OCI-LY7 (cell line): ENCODE measurements at regions not wholly inside any gene's neighbourhood (a gene's known extent, or its start where the extent isn't known, plus 50 kb on each side); places are given as distances from the start of the nearest gene placed in this dataset.

Experiments used
- BruUV-seq: library from RNA; stranded (reverse); fragments of 400-500 nt; replicated peaks from 2 replicates; lab custom pipeline; 2021; lab: Mats Ljungman, UMichigan
- CTCF ChIA-PET: fragments of 300-600 bp; sonication (Branson Sonifier 250); formaldehyde crosslinking; loops from one replicate; lab custom pipeline; 2022; ENCODE audit warnings: antibody characterized with exemption; ENCODE audit not compliant: unreplicated experiment; lab: Charles Lee
- POLR2A ChIA-PET: fragments of 300-600 bp; sonication (Branson Sonifier 250); formaldehyde crosslinking; loops from one replicate; lab custom pipeline; 2022; ENCODE audit warnings: antibody characterized with exemption; lab: Charles Lee
- DNase-seq: peaks from one replicate; pipeline ENCODE4 v3.0.0-alpha.2; 2015; ENCODE audit warnings: low spot score
- H2AFZ ChIP-seq: fragments of 200-600 bp; sonication (generic), shearing (Covaris generic); 2 replicates; pipeline ENCODE4 v1.6.1; 2014; ENCODE audit warnings: mild to moderate bottlenecking, antibody characterized with exemption, low read length, moderate library complexity
- H3K27ac ChIP-seq: fragments of 200-600 bp; sonication (generic); 2 replicates; pipeline ENCODE4 v1.5.1; 2014; ENCODE audit warnings: mixed run types, low read depth, mild to moderate bottlenecking, moderate library complexity, low read length, inconsistent platforms; ENCODE audit not compliant: poor library complexity, severe bottlenecking
- H3K36me3 ChIP-seq: fragments of 200-600 bp; sonication (generic); 2 replicates; pipeline ENCODE4 v1.6.1; 2014; ENCODE audit warnings: mild to moderate bottlenecking, antibody characterized with exemption, low read length, moderate library complexity, mixed read lengths; ENCODE audit not compliant: insufficient read depth
- H3K4me1 ChIP-seq: fragments of 200-600 bp; sonication (generic); 2 replicates; pipeline ENCODE4 v1.5.1; 2014; ENCODE audit warnings: mild to moderate bottlenecking, low read length; ENCODE audit not compliant: insufficient read depth, poor library complexity, severe bottlenecking
- H3K4me2 ChIP-seq: fragments of 200-600 bp; sonication (generic); 2 replicates; pipeline ENCODE4 v1.6.1; 2014; ENCODE audit warnings: mild to moderate bottlenecking, low read length
- H3K4me3 ChIP-seq: fragments of 200-600 bp; sonication (generic); 2 replicates; pipeline ENCODE4 v1.5.1; 2014; ENCODE audit warnings: mild to moderate bottlenecking, low read depth, low read length; ENCODE audit not compliant: poor library complexity, severe bottlenecking
- H3K79me2 ChIP-seq: fragments of 200-600 bp; sonication (generic); 2 replicates; pipeline ENCODE4 v1.6.1; 2016; ENCODE audit warnings: low read depth, mild to moderate bottlenecking, low read length, moderate library complexity, mixed read lengths; ENCODE audit not compliant: insufficient read depth
- H3K9me2 ChIP-seq: fragments of 200-600 bp; sonication (generic); 2 replicates; pipeline ENCODE4 v1.6.1; 2016; ENCODE audit warnings: mild to moderate bottlenecking, low read length, mixed read lengths; ENCODE audit not compliant: insufficient read depth
- H3K9me3 ChIP-seq: fragments of 200-600 bp; sonication (generic); 2 replicates; pipeline ENCODE4 v1.6.1; 2014; ENCODE audit warnings: mild to moderate bottlenecking, mixed run types, low read length, mixed read lengths
- H4K20me1 ChIP-seq: fragments of 200-600 bp; sonication (generic); 2 replicates; pipeline ENCODE4 v1.6.1; 2014; ENCODE audit warnings: mild to moderate bottlenecking, antibody characterized with exemption, low read length, moderate library complexity, mixed read lengths; ENCODE audit not compliant: insufficient read depth
- CTCF ChIP-seq: fragments of 200-600 bp; sonication (generic); conservative IDR thresholded peaks from 2 replicates; pipeline ENCODE4 v1.5.1; 2014; ENCODE audit warnings: mild to moderate bottlenecking, antibody characterized with exemption, low read length, moderate library complexity, mixed read lengths
- EZH2phosphoT487 ChIP-seq: fragments of 200-600 bp; sonication (generic); IDR thresholded peaks from 2 replicates; pipeline ENCODE4 v1.6.1; 2018; ENCODE audit warnings: low read depth, borderline replicate concordance, mild to moderate bottlenecking, mixed run types, antibody characterized with exemption, low read length, moderate library complexity, mixed read lengths
- intact Hi-C: fragments of 100-400 bp; cut with micrococcal nuclease; formaldehyde crosslinking; loops from one replicate; pipeline ENCODE4 v1.10.0; 2022; ENCODE audit not compliant: unreplicated experiment

- intact Hi-C loops: no loop called here
- CTCF ChIA-PET: no interaction called here
- TF ChIP-seq EZH2phosphoT487 (no peak), CTCF (no peak)
- H3K79me2 ChIP-seq: no peaks in the 10 kb centered on the region
- no peaks in the 10 kb centered on the region for H4K20me1 ChIP-seq
- BruUV-seq: no TSS peak
- H3K9me3 ChIP-seq: no peaks in the 10 kb centered on the region
- no peaks in the 10 kb centered on the region for H3K9me2 ChIP-seq
- POLR2A ChIA-PET: no interaction called here
- no peaks in the 10 kb centered on the region for H3K36me3 ChIP-seq
- no peak overlapping the region for H2AFZ ChIP-seq
- H3K4me3 ChIP-seq: no peak overlapping the region
- no peak for DNase-seq
- H3K4me1 ChIP-seq: no peaks in the 10 kb centered on the region
- H3K27ac ChIP-seq: no peak overlapping the region
- H3K4me2 ChIP-seq: no peak overlapping the region
Measured at GRCh38 chr10:29204070-29204800, 84.6 kb upstream of the LYZL1 start.

- H3K4me2 ChIP-seq: no peak overlapping the region
- no peak overlapping the region for H3K4me3 ChIP-seq
- CTCF ChIA-PET: no interaction called here
- no peak for DNase-seq
- no peaks in the 10 kb centered on the region for H3K9me3 ChIP-seq
- intact Hi-C loops: no loop called here
- no peaks in the 10 kb centered on the region for H3K79me2 ChIP-seq
- H3K9me2 ChIP-seq: no peaks in the 10 kb centered on the region
- H3K27ac ChIP-seq: no peak overlapping the region
- no peaks in the 10 kb centered on the region for H3K36me3 ChIP-seq
- POLR2A ChIA-PET: interaction anchor here (0.6 to 0.8 kb wide), 2 partner anchors 14 to 76 kb away, joined by 3 read pairs; no protein-coding TSS in a partner anchor
- BruUV-seq: no TSS peak
- H2AFZ ChIP-seq: no peak overlapping the region
- TF ChIP-seq CTCF (no peak), EZH2phosphoT487 (no peak)
- no peaks in the 10 kb centered on the region for H4K20me1 ChIP-seq
- H3K4me1 ChIP-seq: no peaks in the 10 kb centered on the region
Measured at GRCh38 chr10:29205787-29206186, 83.1 kb upstream of the LYZL1 start.

- TF ChIP-seq CTCF (no peak), EZH2phosphoT487 (no peak)
- Histone ChIP-seq H3K9me3 (no peaks in the 10 kb centered on the region), H3K36me3 (no peaks in the 10 kb centered on the region), H4K20me1 (no peaks in the 10 kb centered on the region), H3K79me2 (no peaks in the 10 kb centered on the region), H3K4me1 (no peaks in the 10 kb centered on the region), H3K27ac (no peak overlapping the region), H3K9me2 (no peaks in the 10 kb centered on the region), H3K4me3 (no peak overlapping the region), H2AFZ (no peak overlapping the region), H3K4me2 (no peak overlapping the region)
- intact Hi-C loops: no loop called here
- ChIA-PET POLR2A (no interaction called here), CTCF (no interaction called here)
- no TSS peak for BruUV-seq
- DNase-seq: no peak
Measured at GRCh38 chr10:29208845-29209244, 80.0 kb upstream of the LYZL1 start.
